HG03521 (cell line): ENCODE measurements at regions not wholly inside any gene's neighbourhood (a gene's known extent, or its start where the extent isn't known, plus 50 kb on each side); places are given as distances from the start of the nearest gene placed in this dataset.

Experiments used
- ATAC-seq: cut with Tn5 transposase; IDR thresholded peaks from one replicate; pipeline ENCODE4 v1.9.1; 2021; ENCODE audit warnings: mild to moderate bottlenecking, moderate library complexity; ENCODE audit not compliant: unreplicated experiment

GRCh38 chr2:163291790-163292189 is 444.0 kb downstream of the FIGN start:
- no peak for ATAC-seq

GRCh38 chr2:163281717-163282116 is 443.1 kb upstream of the KCNH7 start:
- ATAC-seq = no peak

GRCh38 chr2:163269374-163270021 is 430.9 kb upstream of the KCNH7 start:
- no peak for ATAC-seq

- ATAC-seq = no peak
Observed at GRCh38 chr2:163266772-163267171, 428.2 kb upstream of the KCNH7 start.

GRCh38 chr2:163265562-163265961 is 427.0 kb upstream of the KCNH7 start:
- no peak for ATAC-seq

GRCh38 chr2:163264341-163264740 is 425.8 kb upstream of the KCNH7 start:
- no peak for ATAC-seq

- no peak for ATAC-seq
Observed at GRCh38 chr2:163259489-163259888, 420.9 kb upstream of the KCNH7 start.

- ATAC-seq = no peak
Observed at GRCh38 chr2:163255086-163255485, 416.5 kb upstream of the KCNH7 start.

- no peak for ATAC-seq
Observed at GRCh38 chr2:163253621-163254285, 415.2 kb upstream of the KCNH7 start.

GRCh38 chr2:163252199-163252598 is 413.6 kb upstream of the KCNH7 start:
- no peak for ATAC-seq

GRCh38 chr2:163248376-163249253 is 410.0 kb upstream of the KCNH7 start:
- ATAC-seq = no peak

GRCh38 chr2:163247847-163248220 is 409.3 kb upstream of the KCNH7 start:
- ATAC-seq = no peak

GRCh38 chr2:163247156-163247846 is 408.7 kb upstream of the KCNH7 start:
- ATAC-seq = no peak

- no peak for ATAC-seq
Observed at GRCh38 chr2:163246135-163246534, 407.6 kb upstream of the KCNH7 start.

GRCh38 chr2:163236553-163236952 is 398.0 kb upstream of the KCNH7 start:
- no peak for ATAC-seq

- ATAC-seq = no peak
Observed at GRCh38 chr2:163231666-163232065, 393.1 kb upstream of the KCNH7 start.

- no peak for ATAC-seq
Observed at GRCh38 chr2:163213661-163214081, 375.1 kb upstream of the KCNH7 start.

- no peak for ATAC-seq
Observed at GRCh38 chr2:163210430-163210918, 371.9 kb upstream of the KCNH7 start.

- ATAC-seq = no peak
Observed at GRCh38 chr2:163207693-163208370, 369.3 kb upstream of the KCNH7 start.

GRCh38 chr2:163205589-163206254 is 367.2 kb upstream of the KCNH7 start:
- no peak for ATAC-seq
